ENCODE measurements at regions not wholly inside any gene's neighbourhood (a gene's known extent, or its start where the extent isn't known, plus 50 kb on each side); places are given as distances from the start of the nearest gene placed in this dataset.
A peak's percentile ranks its signal among the peaks of the same experiment; 100 is the strongest.

DNA sequence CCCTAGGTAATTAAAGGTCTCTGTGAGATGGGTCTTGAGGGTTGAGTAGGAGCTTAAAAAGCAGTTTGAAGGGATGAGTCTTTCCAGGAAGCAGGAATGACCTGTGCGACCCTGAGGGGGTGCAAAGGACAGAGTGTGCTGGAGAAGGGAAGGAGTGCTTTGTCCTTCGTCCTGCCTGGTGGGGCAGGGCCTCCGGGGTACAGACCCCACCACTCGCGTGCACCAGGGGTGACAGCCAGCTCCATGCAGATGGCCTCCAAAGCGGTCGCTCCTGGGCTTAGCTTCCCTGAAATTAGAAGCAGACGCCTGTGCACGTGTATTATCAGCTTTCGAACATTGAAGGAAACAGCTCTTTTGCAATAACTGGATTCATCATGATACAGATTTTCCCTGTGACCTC is 959.8 kb downstream of the BRD1 start:
- DNase-seq (ENCODE audit: low spot score in 2 of 2) = no peak
- TF ChIP-seq, protein P1, sequence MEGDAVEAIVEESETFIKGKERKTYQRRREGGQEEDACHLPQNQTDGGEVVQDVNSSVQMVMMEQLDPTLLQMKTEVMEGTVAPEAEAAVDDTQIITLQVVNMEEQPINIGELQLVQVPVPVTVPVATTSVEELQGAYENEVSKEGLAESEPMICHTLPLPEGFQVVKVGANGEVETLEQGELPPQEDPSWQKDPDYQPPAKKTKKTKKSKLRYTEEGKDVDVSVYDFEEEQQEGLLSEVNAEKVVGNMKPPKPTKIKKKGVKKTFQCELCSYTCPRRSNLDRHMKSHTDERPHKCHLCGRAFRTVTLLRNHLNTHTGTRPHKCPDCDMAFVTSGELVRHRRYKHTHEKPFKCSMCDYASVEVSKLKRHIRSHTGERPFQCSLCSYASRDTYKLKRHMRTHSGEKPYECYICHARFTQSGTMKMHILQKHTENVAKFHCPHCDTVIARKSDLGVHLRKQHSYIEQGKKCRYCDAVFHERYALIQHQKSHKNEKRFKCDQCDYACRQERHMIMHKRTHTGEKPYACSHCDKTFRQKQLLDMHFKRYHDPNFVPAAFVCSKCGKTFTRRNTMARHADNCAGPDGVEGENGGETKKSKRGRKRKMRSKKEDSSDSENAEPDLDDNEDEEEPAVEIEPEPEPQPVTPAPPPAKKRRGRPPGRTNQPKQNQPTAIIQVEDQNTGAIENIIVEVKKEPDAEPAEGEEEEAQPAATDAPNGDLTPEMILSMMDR (IDR thresholded peaks at IDR 0.05) = no peak
- TF ChIP-seq POLR2A (IDR thresholded peaks at IDR 0.05) = no peak
- TF ChIP-seq EP300 (IDR thresholded peaks at IDR 0.05) = no peak
- Histone ChIP-seq H3K4me1 (peaks cover 0 to 3% (median 0%) of the 10 kb centered on the region in 4 donors), H3K27ac (peak overlapping the region in 2 of 4 donors; percentile 2 to 64), H3K27me3 (no peaks in the 10 kb centered on the region), H3K9me3 (peaks cover 0 to 4% (median 0%) of the 10 kb centered on the region in 4 donors), H3K4me3 (no peak overlapping the region), H3K36me3 (no peaks in the 10 kb centered on the region)
- WGBS, 2 donors = 61 to 65% methylated on average over 10 of the region's 10 CpGs

DNA sequence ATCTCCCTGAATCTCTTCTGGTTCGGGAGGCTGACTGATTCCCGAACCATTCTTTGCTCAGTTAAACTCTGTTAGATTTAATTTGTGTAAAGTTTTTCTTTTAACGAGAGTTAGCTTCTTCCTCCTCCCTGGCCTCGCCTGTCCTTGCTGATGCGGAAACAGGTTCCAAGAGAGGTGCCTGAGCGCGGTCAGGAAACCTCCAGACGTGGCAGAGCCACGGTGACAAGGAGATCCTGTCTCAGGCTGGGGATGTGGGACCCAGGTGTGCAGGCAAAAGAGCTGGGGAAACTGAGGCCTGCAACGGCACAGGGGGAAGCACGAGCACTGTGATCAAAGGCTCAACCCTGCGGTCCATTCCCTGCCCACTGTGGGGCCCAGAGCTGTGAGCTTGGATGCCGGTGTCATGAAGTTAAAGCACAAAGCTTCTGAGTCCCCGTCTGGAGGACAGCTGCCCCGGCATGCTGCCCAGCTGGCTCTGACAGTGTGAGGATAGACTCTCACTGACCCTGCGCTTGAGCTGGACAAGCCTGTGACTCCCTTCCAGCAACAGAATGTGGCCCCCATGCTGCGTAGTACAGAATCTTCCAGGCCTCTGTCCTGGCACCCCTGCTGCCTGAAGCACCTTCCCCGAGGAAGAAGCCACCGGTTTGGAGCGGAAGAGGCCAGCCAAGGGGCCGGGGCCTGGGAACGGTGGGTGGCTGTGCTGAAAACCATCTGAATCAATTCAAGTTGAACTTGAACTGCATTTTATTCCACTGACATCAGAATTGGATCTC is 960.6 kb downstream of the BRD1 start:
- Histone ChIP-seq H3K4me3 (no peak overlapping the region), H3K36me3 (no peaks in the 10 kb centered on the region), H3K9me3 (peaks cover 0 to 4% (median 0%) of the 10 kb centered on the region in 4 donors), H3K4me1 (peaks cover 0 to 3% (median 0%) of the 10 kb centered on the region in 4 donors), H3K27me3 (no peaks in the 10 kb centered on the region), H3K27ac (peak overlapping the region in 3 of 4 donors; percentile 40 to 64 (median 40))
- TF ChIP-seq EP300 (IDR thresholded peaks at IDR 0.05) (no peak), POLR2A (IDR thresholded peaks at IDR 0.05) (no peak)
- TF ChIP-seq, protein P1 (IDR thresholded peaks at IDR 0.05) = no peak
- no peak for DNase-seq (ENCODE audit: low spot score in 2 of 2)
- 61 to 67% methylated on average over 20 to 22 of the region's 22 CpGs for WGBS, 2 donors

DNA sequence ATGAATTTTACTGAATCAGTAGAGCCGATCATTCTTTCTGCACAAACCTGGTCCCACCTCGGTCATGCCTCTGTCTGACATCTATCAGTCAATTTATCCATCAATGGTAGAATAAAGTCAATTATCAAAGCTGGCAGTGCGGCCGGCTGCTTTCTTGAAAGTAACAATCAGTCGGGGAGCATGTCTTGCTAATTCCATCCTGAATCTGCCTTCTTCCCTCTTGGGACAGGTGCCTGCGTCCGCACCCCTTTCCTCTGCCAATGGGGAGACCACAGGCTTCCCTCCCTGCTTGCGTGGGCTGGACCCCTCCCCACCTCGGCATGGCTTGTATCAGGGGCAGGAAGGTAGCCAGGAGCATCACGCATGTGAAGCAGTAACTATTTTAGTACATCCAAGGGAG is 962.9 kb downstream of the BRD1 start:
- Histone ChIP-seq H3K36me3 (no peaks in the 10 kb centered on the region), H3K9me3 (peaks cover 0 to 2% (median 0%) of the 10 kb centered on the region in 4 donors), H3K27ac (no peak overlapping the region), H3K4me3 (no peak overlapping the region), H3K27me3 (no peaks in the 10 kb centered on the region), H3K4me1 (peaks cover 0 to 3% (median 0%) of the 10 kb centered on the region in 4 donors)
- no peak for DNase-seq (ENCODE audit: low spot score in 2 of 2)
- 66 to 67% methylated on average over 10 of the region's 10 CpGs for WGBS, 2 donors
- no peak for TF ChIP-seq POLR2A (IDR thresholded peaks at IDR 0.05)
- TF ChIP-seq EP300 (IDR thresholded peaks at IDR 0.05) = no peak
- TF ChIP-seq, protein P1 (IDR thresholded peaks at IDR 0.05) = no peak

DNA sequence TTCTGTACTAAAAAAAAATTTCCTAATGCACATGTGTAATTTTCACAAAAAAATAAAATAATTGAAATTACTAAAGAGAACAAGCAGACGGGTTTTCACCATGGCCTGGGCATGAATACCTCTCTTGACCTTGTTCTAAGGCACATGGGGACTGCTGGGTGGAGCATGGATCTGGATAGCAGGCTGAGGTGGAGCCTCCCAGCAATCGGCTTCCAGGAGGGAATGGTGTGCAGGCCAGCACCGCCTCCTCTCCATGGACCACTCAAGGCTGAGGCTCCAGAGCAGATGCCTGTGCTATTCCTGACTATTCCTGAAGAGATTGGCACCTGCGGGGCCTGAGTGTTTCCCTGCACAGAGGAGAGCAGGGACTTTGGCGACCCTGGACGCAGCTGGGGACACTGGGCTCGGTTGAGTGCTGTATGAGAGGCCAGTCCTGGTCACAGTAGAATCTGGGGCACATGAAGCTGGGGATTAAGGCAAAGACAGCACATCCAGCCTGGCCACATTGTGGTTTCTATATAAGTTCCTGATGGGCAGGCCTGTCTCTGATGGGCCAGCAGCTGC is 963.6 kb downstream of the BRD1 start:
- Histone ChIP-seq H3K27me3 (no peaks in the 10 kb centered on the region), H3K36me3 (no peaks in the 10 kb centered on the region), H3K4me1 (peaks cover 0 to 3% (median 0%) of the 10 kb centered on the region in 4 donors), H3K27ac (no peak overlapping the region), H3K9me3 (no peaks in the 10 kb centered on the region), H3K4me3 (no peak overlapping the region)
- TF ChIP-seq, protein P1 (IDR thresholded peaks at IDR 0.05) = no peak
- DNase-seq (ENCODE audit: low spot score in 2 of 2) = no peak
- WGBS, 2 donors = 71 to 85% methylated on average over 6 to 7 of the region's 7 CpGs

DNA sequence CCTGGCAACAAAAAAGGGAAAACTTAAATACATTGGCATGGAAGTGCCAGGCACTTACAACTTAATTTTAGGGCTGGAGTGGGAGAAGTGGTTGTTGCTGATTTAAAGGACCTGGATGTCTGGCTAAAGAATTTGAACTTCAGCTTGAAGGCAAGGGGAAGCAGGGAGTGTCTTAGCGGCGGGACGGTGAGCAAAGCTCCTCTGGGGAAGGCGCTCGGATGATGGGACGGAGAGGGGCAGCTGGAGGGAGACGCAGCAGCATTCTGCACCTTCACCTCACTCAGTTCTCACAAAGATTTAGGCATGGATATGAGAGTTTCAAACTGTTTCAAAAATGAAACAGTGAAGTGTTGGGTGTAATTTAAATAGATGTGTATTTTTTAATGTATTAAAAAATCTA is 967.1 kb downstream of the BRD1 start:
- TF ChIP-seq EP300 (IDR thresholded peaks at IDR 0.05) (no peak), POLR2A (IDR thresholded peaks at IDR 0.05) (no peak)
- TF ChIP-seq, protein P1 (IDR thresholded peaks at IDR 0.05) = no peak
- H3K27me3 ChIP-seq = no peaks in the 10 kb centered on the region
- 74 to 79% methylated on average over 7 of the region's 7 CpGs for WGBS, 2 donors
- no peaks in the 10 kb centered on the region for H3K36me3 ChIP-seq
- no peaks in the 10 kb centered on the region for H3K4me1 ChIP-seq
- no peak overlapping the region for H3K27ac ChIP-seq
- no peak for DNase-seq (ENCODE audit: low spot score in 2 of 2)
- H3K9me3 ChIP-seq = no peaks in the 10 kb centered on the region
- no peak overlapping the region for H3K4me3 ChIP-seq

Data from tibial nerve (tissue), 4 donors.